ENCODE measurements at regions not wholly inside any gene's neighbourhood (a gene's known extent, or its start where the extent isn't known, plus 50 kb on each side); places are given as distances from the start of the nearest gene placed in this dataset.
"Not testable (repeated sequence)": the region's sequence is repeated elsewhere in the genome, so short reads cannot be mapped to it uniquely, and the experiment has no call there.

- no peak for DNase-seq
These were observed 1249.8 kb downstream of the NSUN3 start for GRCh38 chr3:95312650-95313049.

GRCh38 chr3:95319921-95320494, 1257.1 kb downstream of the NSUN3 start:
- no peak for DNase-seq

- DNase-seq: no peak
These were observed 1264.6 kb downstream of the NSUN3 start for GRCh38 chr3:95327478-95327877.

GRCh38 chr3:95333826-95334225, 1271.0 kb downstream of the NSUN3 start:
- DNase-seq: no peak

GRCh38 chr3:95334461-95334860, 1271.6 kb downstream of the NSUN3 start:
- no peak for DNase-seq

GRCh38 chr3:95335517-95335916, 1272.7 kb downstream of the NSUN3 start:
- no peak for DNase-seq

GRCh38 chr3:95338446-95338845, 1275.6 kb downstream of the NSUN3 start:
- DNase-seq: no peak

- no peak for DNase-seq
These were observed 1278.5 kb downstream of the NSUN3 start for GRCh38 chr3:95341314-95341713.

- DNase-seq: no peak
These were observed 1280.4 kb downstream of the NSUN3 start for GRCh38 chr3:95343228-95343627.

GRCh38 chr3:95343767-95344166, 1280.9 kb downstream of the NSUN3 start:
- no peak for DNase-seq

GRCh38 chr3:95347936-95348335, 1285.1 kb downstream of the NSUN3 start:
- not testable (repeated sequence) for DNase-seq

GRCh38 chr3:95348879-95349278, 1286.0 kb downstream of the NSUN3 start:
- DNase-seq: no peak

GRCh38 chr3:95350049-95350448, 1287.2 kb downstream of the NSUN3 start:
- no peak for DNase-seq

- no peak for DNase-seq
These were observed 1288.3 kb downstream of the NSUN3 start for GRCh38 chr3:95351158-95351557.

GRCh38 chr3:95352471-95352870, 1289.6 kb downstream of the NSUN3 start:
- no peak for DNase-seq

GRCh38 chr3:95354489-95354888, 1291.6 kb downstream of the NSUN3 start:
- DNase-seq: no peak

- no peak for DNase-seq
These were observed 1294.1 kb downstream of the NSUN3 start for GRCh38 chr3:95356764-95357501.

- no peak for DNase-seq
These were observed 1324.6 kb downstream of the NSUN3 start for GRCh38 chr3:95387242-95388021.

GRCh38 chr3:95389725-95390313, 1327.0 kb downstream of the NSUN3 start:
- no peak for DNase-seq

GRCh38 chr3:95394286-95394685, 1331.4 kb downstream of the NSUN3 start:
- DNase-seq: no peak

GRCh38 chr3:95399585-95399984, 1336.7 kb downstream of the NSUN3 start:
- DNase-seq: no peak

- DNase-seq: no peak
These were observed 1338.8 kb downstream of the NSUN3 start for GRCh38 chr3:95401693-95402092.

GRCh38 chr3:95407709-95408463, 1345.0 kb downstream of the NSUN3 start:
- no peak for DNase-seq

Measured in activated CD8-positive, alpha-beta memory T cell treated with anti-CD3 and anti-CD28 coated beads, Interleukin-2, amount 50 U/mL, for 48 hours (primary cell).